NCI-H2029 (cell line): ENCODE measurements at regions not wholly inside any gene's neighbourhood (a gene's known extent, or its start where the extent isn't known, plus 50 kb on each side); places are given as distances from the start of the nearest gene placed in this dataset.

Experiments used
- DNase-seq: peaks from one replicate; lab custom pipeline; 2025; lab: John Stamatoyannopoulos, UW

GRCh38 chr2:120828829-120829632 is 93.4 kb downstream of the GLI2 start:
- DNase-seq: no peak

GRCh38 chr2:120829633-120830025 is 94.0 kb downstream of the GLI2 start:
- DNase-seq: no peak

- DNase-seq: no peak
Observed at GRCh38 chr2:120830096-120830830, 94.6 kb downstream of the GLI2 start.

- no peak for DNase-seq
Observed at GRCh38 chr2:120831086-120831485, 95.4 kb downstream of the GLI2 start.

GRCh38 chr2:120831891-120832290 is 96.2 kb downstream of the GLI2 start:
- DNase-seq: no peak

- DNase-seq: no peak
Observed at GRCh38 chr2:120832296-120833070, 96.8 kb downstream of the GLI2 start.

- no peak for DNase-seq
Observed at GRCh38 chr2:120833127-120833675, 97.5 kb downstream of the GLI2 start.

GRCh38 chr2:120834206-120834605 is 98.5 kb downstream of the GLI2 start:
- DNase-seq: no peak

GRCh38 chr2:120836281-120836680 is 100.6 kb downstream of the GLI2 start:
- DNase-seq: no peak

GRCh38 chr2:120840795-120841487 is 105.3 kb downstream of the GLI2 start:
- no peak for DNase-seq

- no peak for DNase-seq
Observed at GRCh38 chr2:120842456-120843439, 107.1 kb downstream of the GLI2 start.

GRCh38 chr2:120844070-120844738 is 108.5 kb downstream of the GLI2 start:
- DNase-seq: no peak

GRCh38 chr2:120845277-120845676 is 109.6 kb downstream of the GLI2 start:
- no peak for DNase-seq

GRCh38 chr2:120846406-120847095 is 110.9 kb downstream of the GLI2 start:
- DNase-seq: no peak

GRCh38 chr2:120847700-120848321 is 112.1 kb downstream of the GLI2 start:
- no peak for DNase-seq

- no peak for DNase-seq
Observed at GRCh38 chr2:120849278-120849677, 113.6 kb downstream of the GLI2 start.

GRCh38 chr2:120850551-120850950 is 114.9 kb downstream of the GLI2 start:
- DNase-seq: no peak

- no peak for DNase-seq
Observed at GRCh38 chr2:120851116-120851773, 115.6 kb downstream of the GLI2 start.
